ENCODE measurements at regions not wholly inside any gene's neighbourhood (a gene's known extent, or its start where the extent isn't known, plus 50 kb on each side); places are given as distances from the start of the nearest gene placed in this dataset.

- no peak for TF ChIP-seq CTCF (conservative IDR thresholded peaks at IDR 0.05)
- Mint-ChIP-seq H3K9me3 (no peaks in the 10 kb centered on the region), H3K27me3 (ENCODE audit: low read depth) (no peaks in the 10 kb centered on the region), H3K4me1 (no peaks in the 10 kb centered on the region), H3K27ac (ENCODE audit: unreplicated experiment) (no peak overlapping the region), H3K4me3 (no peak overlapping the region), H3K36me3 (ENCODE audit: low read depth) (no peaks in the 10 kb centered on the region)
- DNase-seq (ENCODE audit: low read depth, low spot score), result no peak
Measured at GRCh38 chr4:19711871-19712270, 539.8 kb upstream of the SLIT2 start.

DNA sequence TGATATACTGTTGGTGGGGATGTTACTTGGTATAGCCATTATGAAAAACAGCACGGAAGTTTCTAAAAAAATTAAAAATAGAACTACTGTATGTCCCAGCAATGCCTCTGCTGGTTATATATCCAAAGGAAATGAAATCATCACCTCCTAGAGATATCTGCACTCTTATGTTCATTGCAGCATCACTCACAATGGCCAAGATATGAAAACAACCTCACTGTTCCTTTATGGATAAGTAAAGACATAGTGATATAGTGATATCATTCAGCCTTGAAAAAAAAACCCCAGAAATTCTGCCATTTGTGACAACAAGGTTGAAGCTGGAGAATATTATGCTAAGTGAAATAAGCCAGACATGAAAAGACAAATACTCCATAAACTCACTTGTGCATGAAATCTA lies 543.8 kb upstream of the SLIT2 start:
- Mint-ChIP-seq H3K36me3 (ENCODE audit: low read depth) (no peaks in the 10 kb centered on the region), H3K27me3 (ENCODE audit: low read depth) (no peaks in the 10 kb centered on the region), H3K27ac (ENCODE audit: unreplicated experiment) (no peak overlapping the region), H3K4me1 (no peaks in the 10 kb centered on the region), H3K4me3 (no peak overlapping the region), H3K9me3 (no peaks in the 10 kb centered on the region)
- DNase-seq (ENCODE audit: low read depth, low spot score), result no peak
- no peak for TF ChIP-seq CTCF (conservative IDR thresholded peaks at IDR 0.05)

DNA sequence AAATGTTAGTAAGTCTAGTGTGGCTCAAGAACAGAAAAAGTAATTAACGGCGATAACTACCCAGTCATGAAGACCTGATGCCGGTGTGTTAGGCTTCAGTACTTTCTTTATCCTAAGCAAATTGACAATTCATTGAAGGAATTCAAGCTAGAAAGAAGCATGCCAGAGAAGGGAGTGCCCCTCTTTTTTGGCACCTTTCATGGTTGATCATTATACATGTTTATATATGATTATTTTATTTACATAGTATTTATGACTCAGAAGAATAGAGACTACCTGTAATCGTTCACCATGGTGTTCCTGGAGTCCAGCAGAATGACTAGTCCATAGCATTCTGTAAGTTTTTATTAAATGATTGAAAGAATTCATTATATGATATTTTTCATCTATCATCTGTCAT lies 548.3 kb upstream of the SLIT2 start:
- DNase-seq (ENCODE audit: low read depth, low spot score), result no peak
- no peak overlapping the region for H3K4me3 Mint-ChIP-seq
- H3K27ac Mint-ChIP-seq (ENCODE audit: unreplicated experiment), result no peak overlapping the region
- H3K9me3 Mint-ChIP-seq, result peaks cover 8% of the 10 kb centered on the region
- TF ChIP-seq CTCF (conservative IDR thresholded peaks at IDR 0.05), result no peak
- no peaks in the 10 kb centered on the region for H3K4me1 Mint-ChIP-seq
- no peaks in the 10 kb centered on the region for H3K27me3 Mint-ChIP-seq (ENCODE audit: low read depth)
- no peaks in the 10 kb centered on the region for H3K36me3 Mint-ChIP-seq (ENCODE audit: low read depth)

DNA sequence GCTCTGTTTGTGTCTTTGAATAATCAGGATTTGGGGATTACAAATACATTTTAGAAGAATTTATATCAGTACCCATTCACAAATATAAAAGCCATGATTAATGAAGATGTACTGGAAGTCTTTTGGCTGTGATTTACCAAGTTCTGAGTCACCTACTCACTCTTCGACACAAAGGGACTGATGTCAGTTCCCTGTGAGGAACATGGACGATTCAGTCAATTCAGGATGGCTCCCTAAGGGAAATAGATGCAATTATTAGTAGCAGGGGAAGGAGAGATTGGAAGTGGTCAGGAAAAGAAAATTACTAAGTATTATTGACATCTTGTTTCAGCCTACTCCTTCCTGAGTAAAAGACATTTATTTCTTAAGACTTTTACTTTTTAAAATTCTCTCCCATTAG lies 550.7 kb upstream of the SLIT2 start:
- H3K9me3 Mint-ChIP-seq, result peaks cover 15% of the 10 kb centered on the region
- no peak for TF ChIP-seq CTCF (conservative IDR thresholded peaks at IDR 0.05)
- no peak overlapping the region for H3K4me3 Mint-ChIP-seq
- no peak overlapping the region for H3K27ac Mint-ChIP-seq (ENCODE audit: unreplicated experiment)
- no peak for DNase-seq (ENCODE audit: low read depth, low spot score)
- H3K4me1 Mint-ChIP-seq, result no peaks in the 10 kb centered on the region
- no peaks in the 10 kb centered on the region for H3K27me3 Mint-ChIP-seq (ENCODE audit: low read depth)
- H3K36me3 Mint-ChIP-seq (ENCODE audit: low read depth), result peaks cover 3% of the 10 kb centered on the region

- TF ChIP-seq CTCF (conservative IDR thresholded peaks at IDR 0.05), result no peak
- DNase-seq (ENCODE audit: low read depth, low spot score), result no peak
- H3K36me3 Mint-ChIP-seq (ENCODE audit: low read depth), result peaks cover 3% of the 10 kb centered on the region
- no peak overlapping the region for H3K4me3 Mint-ChIP-seq
- H3K27me3 Mint-ChIP-seq (ENCODE audit: low read depth), result no peaks in the 10 kb centered on the region
- peaks cover 11% of the 10 kb centered on the region for H3K4me1 Mint-ChIP-seq
- H3K9me3 Mint-ChIP-seq, result peaks cover 15% of the 10 kb centered on the region
- H3K27ac Mint-ChIP-seq (ENCODE audit: unreplicated experiment), result no peak overlapping the region
Measured at GRCh38 chr4:19698961-19699360, 552.7 kb upstream of the SLIT2 start.

DNA sequence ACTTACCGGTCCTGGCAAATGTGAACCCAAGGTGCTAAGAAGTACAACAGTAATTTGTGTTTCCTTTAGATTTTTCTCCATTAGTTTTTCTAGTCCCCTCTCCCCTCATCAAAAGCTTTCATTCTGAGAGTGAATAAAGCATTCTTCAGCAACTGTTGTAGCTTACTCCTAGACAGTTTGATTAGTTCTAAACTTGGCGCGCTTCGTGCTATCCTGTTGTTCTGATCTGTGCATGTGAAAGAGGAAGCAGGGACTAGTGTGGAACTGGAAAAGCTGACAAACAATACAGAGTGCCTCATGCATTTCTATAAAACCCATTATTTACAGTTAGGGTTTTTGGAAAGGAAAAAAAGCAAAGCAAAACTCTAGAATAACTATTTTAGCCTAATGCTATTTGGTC lies 556.9 kb upstream of the SLIT2 start:
- TF ChIP-seq CTCF (conservative IDR thresholded peaks at IDR 0.05), result no peak
- Mint-ChIP-seq H3K27ac (ENCODE audit: unreplicated experiment) (no peak overlapping the region), H3K36me3 (ENCODE audit: low read depth) (peaks cover 3% of the 10 kb centered on the region), H3K9me3 (peaks cover 15% of the 10 kb centered on the region), H3K4me1 (peaks cover 18% of the 10 kb centered on the region), H3K4me3 (no peak overlapping the region), H3K27me3 (ENCODE audit: low read depth) (no peaks in the 10 kb centered on the region)
- no peak for DNase-seq (ENCODE audit: low read depth, low spot score)
